Mammary epithelial cell (primary cell): ENCODE measurements at regions not wholly inside any gene's neighbourhood (a gene's known extent, or its start where the extent isn't known, plus 50 kb on each side); places are given as distances from the start of the nearest gene placed in this dataset.

Experiments
- CTCF ChIP-seq, 2 donors: IDR thresholded peaks in 1 of 2; conservative IDR thresholded peaks in 1 of 2; 2 replicates each; pipeline ENCODE4 v1.5.1; 2011 to 2012; ENCODE audit warnings: inconsistent platforms in 2 of 2, low read length in 2 of 2, mild to moderate bottlenecking in 2 of 2, control low read depth in 1 of 2, low read depth in 1 of 2; ENCODE audit not compliant: insufficient read depth in 1 of 2; ENCODE audit errors: extremely low read depth in 1 of 2
- EZH2 ChIP-seq: IDR thresholded peaks from 2 replicates; pipeline ENCODE4 v1.6.1; 2012; ENCODE audit warnings: low read length, inconsistent platforms, borderline replicate concordance

GRCh38 chr9:2332663-2333062 is 288.9 kb upstream of the VLDLR start:
- TF ChIP-seq CTCF (conservative IDR thresholded peaks at IDR 0.05 in 1 of 2, IDR thresholded peaks at IDR 0.05 in 1 of 2; ENCODE audit: extremely low read depth in 1 of 2, insufficient read depth in 1 of 2, low read depth in 1 of 2, low read length in 2 of 2) (no peak), EZH2 (no peak)
